ENCODE measurements at regions not wholly inside any gene's neighbourhood (a gene's known extent, or its start where the extent isn't known, plus 50 kb on each side); places are given as distances from the start of the nearest gene placed in this dataset.
"Not testable (repeated sequence)": the region's sequence is repeated elsewhere in the genome, so short reads cannot be mapped to it uniquely, and the experiment has no call there.

DNA sequence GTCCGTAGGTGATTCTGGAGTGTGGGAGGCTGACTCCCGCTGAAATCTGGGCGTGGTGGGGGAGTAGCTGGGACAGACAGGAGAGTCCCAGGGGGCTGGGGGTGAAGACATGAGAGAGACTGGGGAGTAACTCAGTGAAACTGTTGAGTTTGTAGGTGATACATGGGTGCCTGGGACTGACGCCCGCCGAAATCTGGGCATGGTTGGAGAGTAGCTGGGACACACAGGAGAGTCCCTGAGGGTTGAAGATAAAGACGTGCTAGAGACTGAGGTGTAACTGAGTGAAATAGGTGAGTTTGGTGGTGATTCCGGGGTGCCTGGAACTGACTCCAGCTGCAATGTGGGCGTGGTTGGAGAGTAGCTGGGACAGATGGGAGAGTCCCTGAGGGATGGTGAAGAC, 299.8 kb downstream of the CWH43 start:
- in situ Hi-C loops (cut with HindIII; ENCODE audit: low pct_ligation_motif_present, low pct_unique_long_range_greater_than_20kb, low sequenced_read_pairs); DNase-seq: not testable (repeated sequence)

DNA sequence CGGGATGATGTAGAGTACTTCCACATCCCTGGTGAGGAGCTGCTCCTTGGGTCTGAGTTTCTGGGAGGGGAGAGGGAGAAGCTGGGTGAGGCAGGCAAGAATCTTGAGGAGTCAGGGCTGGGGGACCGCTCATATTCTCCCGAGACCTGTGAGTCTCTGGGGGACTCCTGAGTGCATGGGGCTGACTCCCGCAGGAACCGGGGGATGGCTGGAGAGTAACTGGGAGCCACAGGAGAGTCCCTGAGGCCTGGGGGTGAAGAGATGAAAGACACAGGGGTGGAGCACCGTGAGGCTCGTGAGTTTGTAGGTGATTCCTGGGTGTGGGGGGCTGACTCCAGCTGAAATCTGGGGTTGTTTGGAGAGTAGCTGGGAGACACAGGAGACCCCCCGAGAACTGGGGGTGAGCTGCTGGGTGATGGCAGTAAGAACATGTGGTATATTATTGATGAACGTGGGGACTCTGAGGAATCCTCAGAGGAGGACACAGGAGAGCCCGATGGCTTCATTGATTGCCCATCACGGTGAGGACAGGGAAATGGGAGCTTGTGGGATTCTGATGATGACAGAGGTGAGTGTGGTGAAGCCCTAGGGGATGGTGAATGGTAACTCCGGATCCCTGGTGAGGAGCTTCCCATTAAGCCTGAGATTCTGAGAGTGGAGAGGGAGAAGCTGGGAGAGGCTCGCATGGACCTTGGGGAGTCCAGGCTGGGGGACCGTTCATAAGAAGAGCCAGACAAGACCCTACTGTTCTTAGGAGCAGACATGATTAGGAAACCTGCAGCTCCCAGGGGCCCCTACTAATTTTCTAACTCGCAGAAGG, 301.1 kb downstream of the CWH43 start:
- in situ Hi-C loops (cut with HindIII; ENCODE audit: low pct_ligation_motif_present, low pct_unique_long_range_greater_than_20kb, low sequenced_read_pairs); DNase-seq: not testable (repeated sequence)

GRCh38 chr4:49287893-49288292, 301.8 kb downstream of the CWH43 start:
- DNase-seq; in situ Hi-C loops (cut with HindIII; ENCODE audit: low pct_ligation_motif_present, low pct_unique_long_range_greater_than_20kb, low sequenced_read_pairs): not testable (repeated sequence)

DNA sequence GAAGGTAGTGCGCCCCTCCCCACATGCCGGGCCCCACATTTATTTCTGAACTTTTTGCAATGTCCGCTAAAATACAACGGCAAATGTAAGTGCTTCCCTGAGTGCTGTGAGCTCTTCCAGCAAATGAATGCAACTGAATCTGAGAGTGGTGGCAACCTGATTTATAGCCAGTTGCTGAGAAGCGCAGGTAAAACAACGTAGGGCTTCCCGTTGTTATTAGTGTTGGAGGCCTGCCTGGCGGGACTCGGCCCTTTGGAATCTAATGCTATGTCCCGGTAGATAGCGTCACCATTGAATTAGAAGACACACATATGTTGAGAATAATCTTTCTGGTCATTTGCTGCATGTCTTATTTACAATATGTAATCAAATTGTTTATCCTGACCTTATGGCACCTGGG, 302.7 kb downstream of the CWH43 start:
- in situ Hi-C loops (cut with HindIII; ENCODE audit: low pct_ligation_motif_present, low pct_unique_long_range_greater_than_20kb, low sequenced_read_pairs); DNase-seq: not testable (repeated sequence)

DNA sequence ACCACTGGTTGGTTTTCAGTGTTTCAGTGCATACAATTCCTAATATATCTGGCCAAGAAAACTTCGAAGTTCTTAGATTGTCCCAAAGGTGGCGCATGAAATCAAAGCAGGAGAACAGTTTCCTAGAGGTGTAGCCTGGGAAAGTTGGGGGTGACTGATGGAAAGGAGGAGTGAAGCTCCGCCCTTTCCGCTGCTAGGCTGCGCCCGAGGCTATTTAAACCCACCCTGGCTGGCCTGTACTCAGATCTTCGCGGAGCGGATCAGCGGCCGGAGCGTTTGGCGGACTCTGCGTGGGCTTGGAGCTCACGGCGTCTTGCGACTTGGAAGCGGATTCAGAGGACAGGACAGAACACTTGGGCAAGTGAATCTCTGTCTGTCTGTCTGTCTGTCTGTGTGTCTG, 328.7 kb downstream of the CWH43 start:
- DNase-seq; in situ Hi-C loops (cut with HindIII; ENCODE audit: low pct_ligation_motif_present, low pct_unique_long_range_greater_than_20kb, low sequenced_read_pairs): not testable (repeated sequence)

- in situ Hi-C loops (cut with HindIII; ENCODE audit: low pct_ligation_motif_present, low pct_unique_long_range_greater_than_20kb, low sequenced_read_pairs); DNase-seq: not testable (repeated sequence)
Observed at GRCh38 chr4:49320725-49321410, 334.8 kb downstream of the CWH43 start.

GRCh38 chr4:49321511-49322300, 335.6 kb downstream of the CWH43 start:
- in situ Hi-C loops (cut with HindIII; ENCODE audit: low pct_ligation_motif_present, low pct_unique_long_range_greater_than_20kb, low sequenced_read_pairs); DNase-seq: not testable (repeated sequence)

DNA sequence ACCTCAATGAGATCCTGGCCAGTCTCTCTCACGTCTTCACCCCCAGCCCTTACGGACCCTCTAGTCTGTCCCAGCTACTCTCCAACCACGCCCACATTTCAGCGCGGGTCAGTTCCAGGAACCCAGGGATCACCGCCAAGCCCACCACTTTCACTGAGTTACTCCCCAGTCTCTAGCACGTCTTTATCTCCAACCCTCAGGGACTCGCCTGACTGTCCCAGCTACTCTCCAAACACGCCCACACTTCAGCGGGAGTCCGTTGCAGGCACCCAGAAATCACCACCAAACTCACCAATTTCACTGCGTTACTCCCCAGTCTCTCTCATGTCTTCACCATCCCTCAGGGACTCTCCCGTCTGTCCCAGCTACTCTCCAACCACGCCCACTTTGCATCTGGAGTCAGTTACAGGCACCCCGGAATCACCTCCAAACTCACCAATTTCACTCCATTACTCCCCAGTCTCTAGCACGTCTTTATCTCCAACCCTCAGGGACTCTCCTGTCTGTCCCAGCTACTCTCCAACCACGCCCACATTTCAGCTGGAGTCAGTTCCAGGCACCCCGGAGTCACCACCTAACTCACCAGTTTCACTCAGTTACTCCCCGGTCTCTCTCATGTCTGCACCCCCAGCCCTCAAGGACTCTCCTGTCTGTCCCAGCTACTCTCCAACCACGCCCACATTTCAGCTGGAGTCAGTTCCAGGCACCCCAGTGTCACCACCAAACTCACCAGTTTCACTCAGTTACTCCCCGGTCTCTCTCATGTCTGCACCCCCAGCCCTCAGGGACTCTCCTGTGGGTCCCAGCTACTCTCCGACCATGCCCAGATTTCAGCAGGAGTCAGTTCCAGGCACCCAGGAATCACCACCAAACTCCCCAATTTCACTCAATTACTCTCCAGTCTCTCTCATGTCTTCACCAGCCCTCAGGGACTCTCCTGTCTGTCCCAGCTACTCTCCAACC, 336.8 kb downstream of the CWH43 start:
- in situ Hi-C loops (cut with HindIII; ENCODE audit: low pct_ligation_motif_present, low pct_unique_long_range_greater_than_20kb, low sequenced_read_pairs); DNase-seq: not testable (repeated sequence)

GRCh38 chr4:49323573-49323940, 337.5 kb downstream of the CWH43 start:
- in situ Hi-C loops (cut with HindIII; ENCODE audit: low pct_ligation_motif_present, low pct_unique_long_range_greater_than_20kb, low sequenced_read_pairs); DNase-seq: not testable (repeated sequence)

All from ACHN (cell line).